ENCODE measurements at regions not wholly inside any gene's neighbourhood (a gene's known extent, or its start where the extent isn't known, plus 50 kb on each side); places are given as distances from the start of the nearest gene placed in this dataset.

- TF ChIP-seq, protein P1, sequence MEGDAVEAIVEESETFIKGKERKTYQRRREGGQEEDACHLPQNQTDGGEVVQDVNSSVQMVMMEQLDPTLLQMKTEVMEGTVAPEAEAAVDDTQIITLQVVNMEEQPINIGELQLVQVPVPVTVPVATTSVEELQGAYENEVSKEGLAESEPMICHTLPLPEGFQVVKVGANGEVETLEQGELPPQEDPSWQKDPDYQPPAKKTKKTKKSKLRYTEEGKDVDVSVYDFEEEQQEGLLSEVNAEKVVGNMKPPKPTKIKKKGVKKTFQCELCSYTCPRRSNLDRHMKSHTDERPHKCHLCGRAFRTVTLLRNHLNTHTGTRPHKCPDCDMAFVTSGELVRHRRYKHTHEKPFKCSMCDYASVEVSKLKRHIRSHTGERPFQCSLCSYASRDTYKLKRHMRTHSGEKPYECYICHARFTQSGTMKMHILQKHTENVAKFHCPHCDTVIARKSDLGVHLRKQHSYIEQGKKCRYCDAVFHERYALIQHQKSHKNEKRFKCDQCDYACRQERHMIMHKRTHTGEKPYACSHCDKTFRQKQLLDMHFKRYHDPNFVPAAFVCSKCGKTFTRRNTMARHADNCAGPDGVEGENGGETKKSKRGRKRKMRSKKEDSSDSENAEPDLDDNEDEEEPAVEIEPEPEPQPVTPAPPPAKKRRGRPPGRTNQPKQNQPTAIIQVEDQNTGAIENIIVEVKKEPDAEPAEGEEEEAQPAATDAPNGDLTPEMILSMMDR (IDR thresholded peaks at IDR 0.05; ENCODE audit: insufficient read depth in 1 of 2, low read depth in 1 of 2, low read length in 1 of 2, severe bottlenecking in 1 of 2, unreplicated experiment in 1 of 2): no peak
- Mint-ChIP-seq H3K36me3 (ENCODE audit: insufficient read depth, unreplicated experiment) (no peaks in the 10 kb centered on the region), H3K27me3 (ENCODE audit: insufficient read depth, unreplicated experiment) (peaks cover 10% of the 10 kb centered on the region), H3K4me1 (ENCODE audit: low read depth, unreplicated experiment) (no peaks in the 10 kb centered on the region), H3K4me3 (ENCODE audit: unreplicated experiment) (no peak overlapping the region), H3K9me3 (ENCODE audit: unreplicated experiment) (no peaks in the 10 kb centered on the region), H3K27ac (ENCODE audit: unreplicated experiment) (no peak overlapping the region)
- DNase-seq: no peak
- Histone ChIP-seq H3K4me3 (ENCODE audit: low read depth, low read length) (no peak overlapping the region), H3K9me3 (no peaks in the 10 kb centered on the region), H3K4me1 (no peaks in the 10 kb centered on the region), H3K36me3 (ENCODE audit: control insufficient read depth, insufficient read depth, low read length) (no peaks in the 10 kb centered on the region), H3K27me3 (replicated peaks; ENCODE audit: control insufficient read depth, insufficient read depth, low read length) (no peaks in the 10 kb centered on the region)
- ChIA-PET CTCF (no interaction called here), POLR2A (no interaction called here)
- no TSS peak for BruUV-seq (replicated peaks)
- intact Hi-C loops (cut with micrococcal nuclease; ENCODE audit: unreplicated experiment): no loop called here
Measured at GRCh38 chr3:150131663-150132062, 161.0 kb upstream of the PFN2 start.

DNA sequence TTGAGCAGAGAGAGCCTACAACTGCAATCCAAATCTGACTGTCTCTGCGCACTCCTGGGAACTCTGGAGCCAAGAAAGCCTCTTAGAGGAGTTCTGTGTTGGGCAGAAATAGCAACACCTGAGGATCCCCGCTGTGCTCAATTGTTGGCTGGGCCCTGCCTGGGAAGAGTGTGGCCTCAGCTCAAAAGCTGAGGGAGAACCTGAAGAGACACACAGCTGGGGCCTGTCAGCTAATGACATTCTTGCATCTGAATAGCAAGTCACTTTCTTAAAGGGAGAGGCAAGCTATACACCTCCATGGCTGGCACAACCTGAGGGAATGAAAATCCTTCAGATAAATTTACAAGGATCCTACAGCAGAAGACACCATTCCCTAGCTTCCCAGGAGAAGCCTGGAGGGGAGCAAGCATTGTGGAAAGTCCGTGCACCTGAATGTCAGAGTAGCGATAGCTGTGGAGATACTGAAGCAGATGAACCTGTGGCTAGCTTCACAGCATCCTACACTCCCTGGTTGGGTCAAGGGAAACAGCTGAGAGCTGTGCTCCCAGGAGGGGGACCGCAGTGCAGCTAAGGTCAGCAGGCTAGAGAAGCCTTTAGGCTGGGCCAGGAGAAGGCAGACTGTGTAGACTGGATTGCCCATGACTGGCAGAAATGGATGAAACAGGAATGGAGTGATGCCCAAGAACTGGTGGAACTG lies 159.9 kb upstream of the PFN2 start:
- no peak overlapping the region for H3K4me3 Mint-ChIP-seq (ENCODE audit: unreplicated experiment)

GRCh38 chr3:150129166-150129565 lies 158.5 kb upstream of the PFN2 start:
- Mint-ChIP-seq H3K9me3 (ENCODE audit: unreplicated experiment) (no peaks in the 10 kb centered on the region), H3K27me3 (ENCODE audit: insufficient read depth, unreplicated experiment) (peaks cover 19% of the 10 kb centered on the region), H3K36me3 (ENCODE audit: insufficient read depth, unreplicated experiment) (no peaks in the 10 kb centered on the region), H3K27ac (ENCODE audit: unreplicated experiment) (no peak overlapping the region), H3K4me1 (ENCODE audit: low read depth, unreplicated experiment) (no peaks in the 10 kb centered on the region), H3K4me3 (ENCODE audit: unreplicated experiment) (no peak overlapping the region)
- no TSS peak for BruUV-seq (replicated peaks)
- TF ChIP-seq, protein P1 (IDR thresholded peaks at IDR 0.05; ENCODE audit: insufficient read depth in 1 of 2, low read depth in 1 of 2, low read length in 1 of 2, severe bottlenecking in 1 of 2, unreplicated experiment in 1 of 2): no peak
- H3K4me1 ChIP-seq: no peaks in the 10 kb centered on the region
- no peaks in the 10 kb centered on the region; the same call in 1 of the 2 replicates for H3K27me3 ChIP-seq (replicated peaks; ENCODE audit: control insufficient read depth, insufficient read depth, low read length)
- no peaks in the 10 kb centered on the region for H3K36me3 ChIP-seq (ENCODE audit: control insufficient read depth, insufficient read depth, low read length)
- H3K4me3 ChIP-seq (ENCODE audit: low read depth, low read length): no peak overlapping the region
- no peaks in the 10 kb centered on the region for H3K9me3 ChIP-seq
- intact Hi-C loops (cut with micrococcal nuclease; ENCODE audit: unreplicated experiment): no loop called here
- no peak for DNase-seq
- CTCF ChIA-PET: no interaction called here
- POLR2A ChIA-PET: no interaction called here

More for the DNA sequence above, 159.9 kb upstream of the PFN2 start:
- ChIA-PET POLR2A (no interaction called here), CTCF (no interaction called here)
- DNase-seq: no peak
- intact Hi-C loops (cut with micrococcal nuclease; ENCODE audit: unreplicated experiment): no loop called here
- Mint-ChIP-seq H3K27ac (ENCODE audit: unreplicated experiment) (no peak overlapping the region), H3K27me3 (ENCODE audit: insufficient read depth, unreplicated experiment) (peaks cover 14% of the 10 kb centered on the region), H3K9me3 (ENCODE audit: unreplicated experiment) (no peaks in the 10 kb centered on the region), H3K4me1 (ENCODE audit: low read depth, unreplicated experiment) (no peaks in the 10 kb centered on the region), H3K36me3 (ENCODE audit: insufficient read depth, unreplicated experiment) (no peaks in the 10 kb centered on the region)
- no peaks in the 10 kb centered on the region for H3K27me3 ChIP-seq (replicated peaks; ENCODE audit: control insufficient read depth, insufficient read depth, low read length)
- no TSS peak for BruUV-seq (replicated peaks)
- no peak overlapping the region for H3K4me3 ChIP-seq (ENCODE audit: low read depth, low read length)
- no peaks in the 10 kb centered on the region for H3K4me1 ChIP-seq
- TF ChIP-seq, protein P1 (IDR thresholded peaks at IDR 0.05; ENCODE audit: insufficient read depth in 1 of 2, low read depth in 1 of 2, low read length in 1 of 2, severe bottlenecking in 1 of 2, unreplicated experiment in 1 of 2): no peak
- no peaks in the 10 kb centered on the region for H3K9me3 ChIP-seq
- H3K36me3 ChIP-seq (ENCODE audit: control insufficient read depth, insufficient read depth, low read length): no peaks in the 10 kb centered on the region
